Superior temporal gyrus (tissue), 1 donor: ENCODE measurements at regions not wholly inside any gene's neighbourhood (a gene's known extent, or its start where the extent isn't known, plus 50 kb on each side); places are given as distances from the start of the nearest gene placed in this dataset.
A peak's percentile ranks its signal among the peaks of the same experiment; 100 is the strongest.

Experiments
- DNase-seq: peaks from one replicate; pipeline ENCODE4 v3.0.0-alpha.2; 2016; ENCODE audit errors: extremely low spot score

DNA sequence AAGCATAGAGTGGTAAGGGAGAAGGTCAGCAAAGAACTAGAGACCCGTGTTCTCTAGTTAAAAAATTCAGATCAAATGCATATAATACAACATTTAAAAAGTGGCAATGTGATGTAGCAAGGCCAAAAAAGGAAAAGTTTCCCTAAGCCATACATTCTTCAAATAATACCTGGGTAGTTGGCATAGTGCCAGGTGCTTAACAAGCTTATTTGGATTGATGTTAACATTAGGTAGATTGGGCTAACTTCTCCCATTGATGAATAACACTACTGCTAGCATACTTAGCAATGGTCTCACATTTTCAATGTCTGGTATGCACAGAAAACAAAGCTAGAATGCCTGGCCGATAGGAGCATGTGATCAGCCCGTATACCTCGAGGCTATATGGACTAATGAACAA is 283.6 kb upstream of the RARB start:
- DNase-seq = no peak

- no peak for DNase-seq
Measured at GRCh38 chr3:25145176-25145575, 282.9 kb upstream of the RARB start.

- DNase-seq = no peak
Measured at GRCh38 chr3:25150199-25150598, 277.9 kb upstream of the RARB start.

- DNase-seq = no peak
Measured at GRCh38 chr3:25151281-25151902, 276.7 kb upstream of the RARB start.

GRCh38 chr3:25151903-25152295 is 276.2 kb upstream of the RARB start:
- DNase-seq = no peak

- DNase-seq = no peak
Measured at GRCh38 chr3:25153136-25153535, 274.9 kb upstream of the RARB start.

GRCh38 chr3:25153561-25153960 is 274.5 kb upstream of the RARB start:
- no peak for DNase-seq

DNA sequence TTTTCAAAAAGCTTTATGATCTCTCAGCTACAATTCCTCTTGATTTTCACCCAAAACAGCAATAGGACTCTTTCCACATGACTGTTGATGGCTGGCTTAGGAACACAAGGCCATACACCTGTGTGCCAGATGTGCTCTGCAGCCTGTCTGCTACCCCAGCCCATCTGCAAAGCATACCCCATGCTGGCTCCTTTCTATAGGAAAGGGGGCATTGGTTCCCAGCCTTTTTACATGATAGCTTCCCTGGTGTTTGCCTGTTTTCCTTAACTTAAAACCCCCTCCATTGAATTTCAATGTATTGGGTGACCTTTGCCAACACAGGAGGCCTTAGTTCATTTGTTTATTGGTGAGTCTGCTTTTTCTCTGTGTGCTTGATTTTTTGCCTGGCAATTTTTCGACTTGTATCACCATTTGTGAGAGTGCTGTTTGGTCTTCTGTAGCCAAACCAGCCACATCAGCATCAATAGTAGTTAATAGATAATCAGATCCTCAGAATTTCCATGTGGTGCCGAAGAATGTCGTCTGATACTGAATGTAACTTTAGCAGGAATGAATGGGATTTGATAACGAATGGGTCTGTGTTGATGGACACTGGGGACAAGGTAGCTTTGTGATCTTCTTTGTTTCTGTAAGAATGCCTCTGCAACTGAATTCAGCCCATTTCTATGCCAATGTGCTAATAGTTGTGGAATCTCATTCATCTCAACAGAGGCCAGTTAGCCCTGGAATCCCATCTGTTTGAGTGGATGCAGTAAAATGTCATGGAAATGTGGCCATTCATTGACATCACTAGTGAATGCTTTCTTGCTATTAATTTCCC is 272.2 kb upstream of the RARB start:
- DNase-seq = peak; percentile 32

DNA sequence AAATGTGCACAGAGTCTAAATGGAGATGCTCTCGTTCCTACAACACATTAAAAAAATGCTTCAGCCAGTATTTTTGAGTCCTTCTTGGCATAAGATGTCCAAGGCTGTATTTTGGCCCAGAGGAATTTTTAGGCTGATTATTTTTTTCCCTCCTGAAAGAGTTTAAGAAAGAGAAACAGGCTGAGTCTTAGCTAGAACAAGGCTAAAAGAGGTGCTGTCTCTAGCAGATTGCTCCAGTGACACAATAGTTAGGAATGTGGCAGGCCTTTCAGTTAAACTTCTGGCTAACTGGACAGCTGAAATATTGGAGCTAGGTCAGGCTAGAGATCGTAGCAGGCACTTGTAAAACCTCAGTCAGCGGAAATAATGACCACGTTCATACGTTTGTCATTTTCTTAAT is 271.4 kb upstream of the RARB start:
- no peak for DNase-seq

DNA sequence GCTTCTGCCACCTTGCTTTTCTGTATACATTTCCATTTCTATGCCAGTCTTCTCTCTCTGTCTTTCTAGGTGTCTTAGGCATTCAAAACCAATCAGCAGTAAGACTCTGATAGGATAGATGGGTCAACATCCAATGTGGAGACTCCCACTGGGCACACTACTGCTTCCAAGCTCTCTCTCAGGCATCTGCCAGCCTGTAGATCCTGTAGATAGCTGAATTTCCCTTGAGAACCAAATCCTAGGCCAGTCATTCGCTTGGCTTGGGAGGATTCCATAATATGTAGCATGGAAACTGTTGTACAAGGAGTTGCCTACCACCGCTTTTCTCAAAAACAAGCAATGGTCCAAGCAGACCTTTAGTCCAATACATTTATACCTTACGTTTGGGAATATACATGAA is 262.8 kb upstream of the RARB start:
- DNase-seq = no peak

- DNase-seq = no peak
Measured at GRCh38 chr3:25166016-25166415, 262.0 kb upstream of the RARB start.

DNA sequence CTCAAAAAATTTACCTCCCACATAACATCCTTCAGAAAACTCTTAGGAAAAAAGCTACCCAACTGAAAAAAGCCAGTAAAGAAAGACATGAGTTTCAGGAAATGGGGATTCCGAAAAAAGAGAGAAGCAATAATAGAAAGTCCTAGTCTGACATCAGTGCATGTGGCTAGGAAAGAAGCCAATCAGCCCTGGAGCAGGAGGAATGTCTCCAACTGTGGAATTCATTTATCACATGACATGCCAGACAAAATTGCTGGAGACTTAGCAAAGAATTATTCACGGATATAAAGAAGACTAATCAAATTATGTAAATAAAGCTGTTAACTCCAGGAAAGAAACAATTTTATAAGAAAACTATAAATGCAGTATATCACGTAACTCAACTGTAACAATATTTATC is 258.9 kb upstream of the RARB start:
- no peak for DNase-seq

DNA sequence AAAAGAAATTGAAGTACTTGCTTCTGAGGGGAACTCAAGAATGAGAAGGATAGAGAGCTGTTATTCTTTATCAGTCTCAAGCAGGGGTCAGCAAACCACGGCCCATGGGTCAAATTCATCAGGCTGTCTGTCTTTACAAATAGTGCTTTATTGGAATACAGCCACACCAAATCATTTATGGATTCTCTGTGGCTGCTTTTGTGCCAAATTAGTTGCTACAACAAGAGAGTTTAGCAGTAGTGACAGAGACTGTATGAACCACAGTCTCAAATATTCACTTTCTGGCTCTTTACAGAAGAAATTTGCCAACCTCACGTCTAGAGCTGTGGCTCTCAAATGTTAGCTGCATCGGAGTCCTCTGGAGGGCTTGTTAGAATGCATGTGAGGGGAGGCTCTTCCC is 258.0 kb upstream of the RARB start:
- no peak for DNase-seq

DNA sequence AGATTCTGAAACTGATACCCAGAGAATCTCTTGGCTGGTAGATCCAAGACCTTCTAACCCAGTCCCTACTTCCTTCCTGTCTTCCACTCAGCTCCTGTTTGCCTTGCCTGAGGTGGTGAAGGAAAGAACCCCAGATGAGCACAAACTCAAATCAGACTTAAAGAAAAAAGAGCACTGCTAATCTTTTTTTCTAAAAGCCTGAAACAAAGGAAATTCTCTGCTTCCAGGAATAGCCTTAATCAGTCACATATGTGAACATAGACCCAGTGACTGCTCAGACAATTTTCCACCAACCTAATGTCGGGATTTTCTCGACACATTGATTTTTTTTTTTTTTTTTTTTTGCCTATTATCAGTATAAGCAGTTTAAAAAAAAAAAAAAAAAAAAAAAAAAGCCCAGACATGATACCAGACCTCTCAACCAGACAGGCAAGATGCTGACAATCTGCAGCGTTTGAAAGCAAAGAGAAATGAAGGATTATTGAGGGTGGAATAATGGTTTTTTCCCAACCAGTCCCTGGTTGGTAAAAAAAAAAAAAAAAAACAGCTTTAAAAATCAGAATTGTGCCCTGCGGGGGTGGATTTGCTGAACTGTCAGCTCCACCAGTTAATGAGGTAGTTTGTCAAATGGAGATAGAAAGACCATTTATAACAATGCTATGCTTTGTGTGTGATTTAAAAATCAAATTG is 256.8 kb upstream of the RARB start:
- DNase-seq = no peak

DNA sequence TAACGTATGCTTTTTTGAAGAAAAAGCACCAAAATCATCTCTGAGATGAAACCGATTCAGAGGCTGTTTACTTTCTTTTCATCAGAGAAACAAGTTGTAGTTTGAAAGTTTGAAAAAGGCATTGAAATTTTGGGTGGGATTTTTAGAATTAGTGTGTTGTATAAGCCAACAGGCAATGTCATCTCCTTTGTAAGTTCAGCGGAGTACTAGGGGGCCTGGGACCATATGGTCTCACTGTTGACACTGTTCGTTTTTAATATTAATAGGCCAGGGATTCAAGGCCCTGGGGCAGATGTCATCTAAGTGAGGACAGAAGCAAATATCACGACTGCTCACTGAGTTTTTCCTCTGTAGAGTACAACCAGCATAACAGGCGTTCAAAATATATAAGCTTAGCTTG is 256.2 kb upstream of the RARB start:
- DNase-seq = no peak

DNA sequence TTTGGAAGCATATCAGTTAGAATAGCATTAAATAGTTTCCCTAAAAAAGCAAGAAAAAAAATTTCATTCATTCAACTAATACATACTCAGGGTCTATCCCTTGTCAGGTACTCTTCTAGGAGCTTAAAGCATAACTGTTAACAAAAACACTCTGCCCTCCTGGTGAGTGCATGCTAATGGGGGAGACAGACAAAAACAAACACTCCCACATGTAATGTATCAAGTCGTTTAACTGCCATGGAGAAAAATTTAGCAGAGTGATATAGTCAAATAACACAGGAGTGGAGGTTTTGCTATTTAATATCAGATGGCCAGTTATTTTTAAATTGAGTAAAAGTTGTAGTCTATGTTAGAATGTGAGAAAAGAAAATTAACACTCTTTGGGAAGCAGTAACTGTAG is 254.5 kb upstream of the RARB start:
- DNase-seq = no peak

DNA sequence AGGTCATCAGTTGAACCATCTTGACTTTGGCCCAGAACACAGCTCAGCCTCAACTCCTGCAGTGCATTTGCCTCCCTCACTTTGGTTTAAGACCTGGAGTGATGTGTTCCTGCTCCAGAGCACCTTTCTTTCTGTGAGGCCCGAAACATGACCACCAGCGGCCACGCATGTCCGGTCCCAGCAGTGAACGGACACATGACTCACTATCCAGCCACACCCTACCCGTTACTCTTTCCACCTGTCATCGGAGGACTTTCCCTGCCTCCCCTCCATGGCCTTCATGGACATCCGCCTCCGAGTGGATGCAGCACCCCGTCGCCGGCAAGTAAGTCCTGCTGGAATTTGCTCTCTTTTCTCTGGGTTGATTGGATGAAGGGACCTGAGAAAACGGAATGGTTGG is 253.8 kb upstream of the RARB start:
- DNase-seq = no peak

DNA sequence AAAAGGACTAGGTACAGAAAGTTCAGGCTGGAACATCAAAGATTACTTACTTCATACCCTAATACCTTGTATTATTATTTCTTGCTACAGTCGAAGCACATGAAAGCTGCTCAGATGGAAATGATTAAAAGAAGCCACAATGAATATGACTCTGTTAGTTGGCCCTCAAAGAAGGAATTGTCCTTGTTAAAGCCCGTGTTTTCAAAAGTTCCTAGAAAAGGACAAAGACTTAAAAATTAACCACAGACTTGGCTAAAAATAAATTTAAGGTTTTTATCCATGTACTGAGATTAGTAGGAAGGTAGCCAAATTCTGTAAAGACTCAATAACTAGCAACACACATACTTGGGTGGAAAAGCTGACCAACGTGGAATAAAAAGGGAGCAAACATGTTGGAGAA is 251.0 kb upstream of the RARB start:
- no peak for DNase-seq

GRCh38 chr3:25178672-25179071 is 249.4 kb upstream of the RARB start:
- DNase-seq = no peak

- DNase-seq = no peak
Measured at GRCh38 chr3:25181096-25181495, 247.0 kb upstream of the RARB start.

GRCh38 chr3:25182794-25183193 is 245.3 kb upstream of the RARB start:
- no peak for DNase-seq

DNA sequence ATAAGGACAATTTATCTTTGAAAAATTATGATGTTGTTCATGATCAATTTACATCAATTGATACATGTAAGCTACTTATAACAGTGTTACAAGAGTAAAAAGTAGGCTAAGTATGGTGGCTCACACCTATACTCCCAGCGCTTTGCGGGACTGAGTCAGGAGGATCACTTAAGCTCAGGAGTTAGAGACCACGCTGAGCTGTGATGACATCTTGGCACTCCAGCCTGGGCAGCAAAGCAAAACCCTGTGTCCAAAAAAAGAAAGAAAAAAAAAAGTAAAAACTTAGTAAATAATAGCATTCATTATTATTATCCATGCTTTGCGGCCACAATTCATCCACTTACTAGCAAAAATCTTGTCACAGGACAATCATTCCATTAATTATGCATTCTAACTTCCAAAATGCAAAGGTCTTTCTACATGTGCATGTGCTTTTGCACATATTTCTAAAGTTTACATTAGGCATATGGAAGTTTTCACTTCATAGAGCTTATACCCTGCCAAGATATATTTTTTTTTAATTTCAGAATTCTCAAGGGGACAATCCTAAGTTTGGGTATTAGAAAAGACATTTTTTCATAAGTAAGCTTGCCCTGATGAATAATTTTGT is 243.3 kb upstream of the RARB start:
- no peak for DNase-seq

DNA sequence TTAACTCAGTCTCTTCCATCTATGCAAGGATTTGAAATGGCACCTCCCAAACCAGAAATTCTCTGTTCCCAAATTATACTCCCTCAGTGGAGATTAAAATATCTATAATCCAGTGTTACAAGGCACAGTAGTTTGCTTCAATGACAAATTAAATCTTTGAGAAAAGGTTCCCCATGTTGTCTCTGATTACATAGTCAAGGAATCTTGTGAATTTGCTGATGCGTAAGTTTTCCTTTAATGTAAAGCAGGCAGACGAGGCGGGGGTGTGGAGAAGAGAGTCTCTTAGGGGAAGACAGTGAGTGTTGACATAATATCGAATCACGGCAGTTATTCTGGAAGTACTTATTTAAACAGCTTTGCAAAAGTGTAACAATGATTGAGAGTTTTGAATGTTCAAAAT is 236.4 kb upstream of the RARB start:
- no peak for DNase-seq
